Activated B cell treated with CpG ODN at 0.5 μM for 24 hours (primary cell): ENCODE measurements at regions not wholly inside any gene's neighbourhood (a gene's known extent, or its start where the extent isn't known, plus 50 kb on each side); places are given as distances from the start of the nearest gene placed in this dataset.

Experiments
- ATAC-seq: fragments of 200-7000 bp; cut with Tn5 transposase; one replicate; pipeline ENCODE4 v1.10.0; 2021; ENCODE audit warnings: low read depth, mild to moderate bottlenecking, moderate library complexity
- CTCF ChIA-PET: fragments of 350-600 bp; sonication (Branson Sonifier 250); formaldehyde crosslinking; loops from one replicate; lab custom pipeline; 2021; ENCODE audit warnings: antibody characterized with exemption; lab: Charles Lee
- POLR2A ChIA-PET: fragments of 350-600 bp; sonication (Branson Sonifier 250); formaldehyde crosslinking; loops from one replicate; lab custom pipeline; 2021; ENCODE audit warnings: antibody characterized with exemption; lab: Charles Lee
- DNase-seq: peaks from one replicate; pipeline ENCODE4 v3.0.0; 2022
- H3K27ac Mint-ChIP-seq: one replicate; pipeline ENCODE4 v1.8.0; 2020; ENCODE audit warnings: mixed read lengths
- H3K27me3 Mint-ChIP-seq: one replicate; pipeline ENCODE4 v1.8.0; 2021; ENCODE audit warnings: mixed read lengths
- H3K36me3 Mint-ChIP-seq: one replicate; pipeline ENCODE4 v1.8.0; 2021; ENCODE audit warnings: low read depth, mixed read lengths
- H3K4me1 Mint-ChIP-seq: one replicate; pipeline ENCODE4 v1.8.0; 2021; ENCODE audit warnings: mixed read lengths
- H3K4me3 Mint-ChIP-seq: one replicate; pipeline ENCODE4 v1.8.0; 2020; ENCODE audit warnings: mild to moderate bottlenecking, mixed read lengths
- H3K9me3 Mint-ChIP-seq: one replicate; pipeline ENCODE4 v1.8.0; 2020; ENCODE audit warnings: mixed read lengths
- CTCF ChIP-seq: fragments of 200-600 bp; IDR thresholded peaks from one replicate; pipeline ENCODE4 v1.8.0; 2022; ENCODE audit warnings: antibody characterized with exemption, mild to moderate bottlenecking
- intact Hi-C: fragments of 100-400 bp; cut with micrococcal nuclease; formaldehyde crosslinking; loops from one replicate; pipeline ENCODE4 v1.15.1; 2024

- no peak for ATAC-seq
- no peaks in the 10 kb centered on the region for H3K36me3 Mint-ChIP-seq
- H3K9me3 Mint-ChIP-seq: peaks cover 3% of the 10 kb centered on the region
- H3K4me1 Mint-ChIP-seq: no peaks in the 10 kb centered on the region
- H3K27me3 Mint-ChIP-seq: no peaks in the 10 kb centered on the region
- intact Hi-C loops: no loop called here
- no peak overlapping the region for H3K4me3 Mint-ChIP-seq
- ChIA-PET POLR2A (no interaction called here), CTCF (no interaction called here)
- DNase-seq: no peak
- TF ChIP-seq CTCF: no peak
- no peak overlapping the region for H3K27ac Mint-ChIP-seq
Measured at GRCh38 chr12:118751355-118751754, 230.0 kb upstream of the SRRM4 start.

GRCh38 chr12:118760623-118761022 is 220.7 kb upstream of the SRRM4 start:
- CTCF ChIA-PET: no interaction called here
- POLR2A ChIA-PET: no interaction called here
- no peak for TF ChIP-seq CTCF
- H3K4me1 Mint-ChIP-seq: no peaks in the 10 kb centered on the region
- H3K27ac Mint-ChIP-seq: no peak overlapping the region
- DNase-seq (no peak), ATAC-seq (no peak)
- H3K27me3 Mint-ChIP-seq: no peaks in the 10 kb centered on the region
- no peaks in the 10 kb centered on the region for H3K36me3 Mint-ChIP-seq
- H3K4me3 Mint-ChIP-seq: no peak overlapping the region
- peaks cover 5% of the 10 kb centered on the region for H3K9me3 Mint-ChIP-seq
- intact Hi-C loops: no loop called here

GRCh38 chr12:118763234-118763633 is 218.1 kb upstream of the SRRM4 start:
- H3K27ac Mint-ChIP-seq: no peak overlapping the region
- intact Hi-C loops: no loop called here
- no peak overlapping the region for H3K4me3 Mint-ChIP-seq
- TF ChIP-seq CTCF: no peak
- CTCF ChIA-PET: no interaction called here
- no peaks in the 10 kb centered on the region for H3K4me1 Mint-ChIP-seq
- no peaks in the 10 kb centered on the region for H3K27me3 Mint-ChIP-seq
- H3K36me3 Mint-ChIP-seq: no peaks in the 10 kb centered on the region
- ATAC-seq: no peak
- peaks cover 5% of the 10 kb centered on the region for H3K9me3 Mint-ChIP-seq
- DNase-seq: no peak
- POLR2A ChIA-PET: no interaction called here

- H3K27ac Mint-ChIP-seq: no peak overlapping the region
- no peak overlapping the region for H3K4me3 Mint-ChIP-seq
- intact Hi-C loops: no loop called here
- peaks cover 20% of the 10 kb centered on the region for H3K27me3 Mint-ChIP-seq
- H3K36me3 Mint-ChIP-seq: no peaks in the 10 kb centered on the region
- ChIA-PET CTCF (no interaction called here), POLR2A (no interaction called here)
- DNase-seq (no peak), ATAC-seq (no peak)
- H3K4me1 Mint-ChIP-seq: no peaks in the 10 kb centered on the region
- TF ChIP-seq CTCF: no peak
- H3K9me3 Mint-ChIP-seq: no peaks in the 10 kb centered on the region
Measured at GRCh38 chr12:118773956-118774723, 207.2 kb upstream of the SRRM4 start.

DNA sequence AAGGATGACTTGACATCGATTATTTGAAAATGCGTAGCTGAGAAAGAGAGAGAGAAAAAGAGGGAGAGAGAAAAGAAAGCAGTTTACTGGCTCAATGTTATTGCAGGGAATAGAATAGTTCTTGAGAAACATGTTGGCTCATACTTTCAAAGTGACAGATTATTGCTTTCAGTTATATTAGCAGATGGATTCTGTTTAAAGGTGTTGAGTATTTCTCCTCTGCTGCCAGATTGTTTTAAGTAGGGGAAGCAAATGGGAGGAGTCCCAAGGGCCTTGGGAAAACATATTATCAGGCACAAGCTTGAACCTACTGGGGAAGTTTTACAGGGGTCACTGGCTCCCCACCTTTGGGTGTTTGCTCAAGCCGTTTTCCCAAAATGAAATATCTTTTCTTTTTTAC is 203.8 kb upstream of the SRRM4 start:
- Mint-ChIP-seq H3K27me3 (peaks cover 17% of the 10 kb centered on the region), H3K36me3 (no peaks in the 10 kb centered on the region), H3K4me1 (no peaks in the 10 kb centered on the region), H3K4me3 (no peak overlapping the region), H3K27ac (no peak overlapping the region), H3K9me3 (no peaks in the 10 kb centered on the region)
- DNase-seq (no peak), ATAC-seq (no peak)
- no peak for TF ChIP-seq CTCF
- ChIA-PET POLR2A (no interaction called here), CTCF (no interaction called here)
- intact Hi-C loops: no loop called here
